ENCODE measurements at regions not wholly inside any gene's neighbourhood (a gene's known extent, or its start where the extent isn't known, plus 50 kb on each side); places are given as distances from the start of the nearest gene placed in this dataset.
"Not testable (repeated sequence)": the region's sequence is repeated elsewhere in the genome, so short reads cannot be mapped to it uniquely, and the experiment has no call there.

- DNase-seq: no peak
Observed at GRCh38 chr3:20604659-20605058, 418.7 kb upstream of the SGO1 start.

DNA sequence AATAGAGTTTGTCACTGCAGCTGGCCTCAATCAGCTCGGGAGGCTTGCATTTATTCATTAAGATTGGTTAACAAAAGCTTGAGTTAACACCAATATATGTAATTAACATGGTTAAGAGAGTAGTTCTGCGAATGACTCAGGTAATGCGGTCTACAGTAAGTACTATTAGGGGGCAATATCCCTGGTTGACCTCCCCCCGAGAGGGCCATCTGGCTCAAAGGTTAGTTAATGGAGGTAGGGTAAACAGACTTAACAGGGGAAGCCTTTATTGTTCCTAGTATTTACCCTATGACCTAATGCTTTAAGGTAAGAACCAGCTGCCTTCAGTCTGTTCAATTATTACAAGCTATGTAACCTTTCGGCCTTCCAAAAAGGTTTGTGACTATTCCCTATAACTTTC, 403.3 kb upstream of the SGO1 start:
- no peak for DNase-seq

DNA sequence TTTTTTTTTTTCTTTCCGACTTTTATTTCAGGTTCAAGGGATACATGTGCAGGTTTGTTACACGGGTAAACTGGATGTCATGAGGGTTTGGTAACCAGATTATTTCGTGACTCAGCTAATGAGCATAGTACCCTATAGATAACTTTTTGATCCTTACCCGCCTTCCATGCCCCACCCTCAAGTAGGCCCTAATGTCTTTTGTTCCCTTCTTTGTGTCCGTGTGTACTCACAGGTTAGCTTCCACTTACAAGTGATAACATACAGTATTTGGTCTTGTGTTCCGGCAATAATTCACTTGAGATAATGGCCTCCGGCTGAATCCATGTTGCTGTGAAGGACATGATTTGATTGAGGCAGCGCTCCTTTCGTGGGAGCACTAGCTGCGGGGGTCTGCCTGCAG, 402.8 kb upstream of the SGO1 start:
- no peak for DNase-seq

- no peak for DNase-seq
Observed at GRCh38 chr3:20583648-20584047, 397.6 kb upstream of the SGO1 start.

DNA sequence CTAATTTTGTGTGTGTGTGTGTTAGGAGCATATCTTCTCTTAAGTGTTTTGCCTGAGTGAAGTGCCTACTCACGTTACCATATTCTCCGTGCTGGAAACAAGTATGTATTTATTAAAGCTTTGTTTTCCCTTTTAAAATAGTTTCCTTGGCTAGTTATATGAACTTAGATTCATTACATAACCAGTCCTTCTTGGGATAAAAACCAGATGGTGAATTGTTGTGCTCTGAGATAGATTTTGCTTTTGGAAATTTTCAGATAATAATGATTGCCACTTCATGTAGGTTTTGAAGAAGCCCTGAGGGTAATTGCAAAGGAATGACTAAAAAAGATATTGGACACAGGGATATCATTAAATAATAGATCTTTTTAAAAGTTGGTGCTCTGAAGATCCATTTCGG, 390.2 kb upstream of the SGO1 start:
- no peak for DNase-seq

- no peak for DNase-seq
Observed at GRCh38 chr3:20575146-20575545, 389.1 kb upstream of the SGO1 start.

DNA sequence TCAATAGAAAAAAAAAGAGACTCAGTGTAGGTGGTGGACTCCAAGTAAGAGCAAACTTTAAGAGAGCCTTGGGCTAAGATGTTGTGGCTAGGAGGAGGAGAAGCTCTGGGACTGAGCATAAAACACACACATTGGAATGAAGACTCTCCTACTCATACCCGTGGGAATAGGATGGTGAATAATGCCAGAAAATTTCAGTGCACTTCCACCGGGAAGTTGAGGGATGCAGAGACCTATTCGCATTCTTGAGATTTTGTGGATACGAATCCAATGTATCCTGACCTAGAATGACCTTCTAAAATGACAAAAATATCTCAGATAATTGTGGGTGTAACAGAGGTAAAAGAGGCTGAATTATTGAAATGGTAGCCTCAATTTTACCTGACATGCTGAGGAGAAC, 388.7 kb upstream of the SGO1 start:
- DNase-seq: no peak

DNA sequence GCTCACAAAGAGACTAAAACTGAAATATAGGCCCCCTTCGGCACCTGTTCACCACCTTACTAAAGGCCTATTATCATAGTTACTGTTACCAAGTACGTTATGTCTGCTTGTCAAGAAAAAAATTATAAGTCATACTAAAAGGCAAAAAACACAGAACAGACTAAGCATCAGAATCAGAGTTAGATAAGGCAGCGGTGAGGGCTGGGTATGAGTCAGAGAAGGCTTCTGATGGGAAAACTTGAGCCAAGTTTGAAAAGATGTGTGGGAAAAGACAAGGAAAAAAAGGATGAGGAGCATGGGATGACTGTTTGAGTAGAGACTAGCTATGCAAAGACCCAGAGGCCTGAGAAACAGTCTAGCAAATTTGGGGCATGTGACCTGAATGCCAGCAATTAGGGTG, 387.2 kb upstream of the SGO1 start:
- DNase-seq: no peak

DNA sequence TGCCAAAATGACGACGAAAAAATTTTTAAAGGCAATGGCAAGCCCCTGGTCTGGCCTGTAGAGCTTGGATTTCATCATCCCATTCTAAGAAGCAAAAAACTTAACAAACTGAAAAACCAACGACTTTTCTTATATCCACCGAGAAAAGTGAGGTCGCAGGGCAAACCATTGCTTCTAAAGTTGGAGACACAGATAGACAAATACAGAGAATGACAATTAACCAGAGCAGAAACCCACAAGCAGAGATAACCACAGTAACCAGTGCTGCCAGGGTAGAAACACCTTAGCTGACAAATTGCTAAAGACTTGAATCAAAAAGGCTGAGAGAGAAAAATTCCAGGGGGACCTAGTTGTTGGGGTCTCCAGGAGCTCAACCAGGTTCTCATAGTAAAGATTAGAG, 386.5 kb upstream of the SGO1 start:
- no peak for DNase-seq

- no peak for DNase-seq
Observed at GRCh38 chr3:20569310-20569709, 383.3 kb upstream of the SGO1 start.

DNA sequence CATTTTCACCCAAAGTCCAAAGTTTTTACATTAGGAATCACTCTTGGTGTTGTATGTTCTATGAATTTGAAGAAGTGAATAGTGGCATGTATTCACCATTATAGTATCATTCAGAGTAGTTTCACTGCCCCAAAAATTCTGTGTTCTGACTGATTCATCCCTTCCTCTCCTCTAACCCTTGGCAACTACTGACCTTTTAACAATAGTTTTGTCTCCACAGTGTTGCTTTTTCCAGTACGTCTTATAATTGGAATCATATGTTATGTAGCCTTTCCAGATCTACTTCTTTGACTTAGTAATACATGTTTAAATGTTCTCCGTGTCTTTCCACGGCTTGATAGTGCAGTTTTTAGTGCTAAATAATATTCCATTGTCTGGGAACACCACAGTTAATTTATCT, 379.0 kb upstream of the SGO1 start:
- DNase-seq: no peak

GRCh38 chr3:20563985-20564384, 378.0 kb upstream of the SGO1 start:
- no peak for DNase-seq

DNA sequence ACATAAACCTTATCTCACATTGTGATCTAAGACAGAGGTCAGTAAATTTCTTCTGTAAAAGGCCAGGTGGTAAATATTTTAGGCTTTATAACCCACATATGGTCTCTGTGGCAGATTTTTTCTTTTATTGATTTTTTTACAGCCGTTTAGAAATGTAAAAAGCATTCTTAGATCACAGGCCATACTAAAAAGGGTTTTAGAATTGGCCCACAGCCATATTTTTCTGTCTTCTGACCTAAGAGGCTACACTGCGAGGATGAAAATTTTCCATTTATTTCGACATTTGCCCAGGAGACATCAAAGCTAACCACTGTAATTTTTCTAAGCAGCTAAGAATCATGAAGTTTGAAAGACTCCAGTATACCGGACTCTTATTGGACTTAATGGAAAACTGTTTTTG, 377.2 kb upstream of the SGO1 start:
- no peak for DNase-seq

DNA sequence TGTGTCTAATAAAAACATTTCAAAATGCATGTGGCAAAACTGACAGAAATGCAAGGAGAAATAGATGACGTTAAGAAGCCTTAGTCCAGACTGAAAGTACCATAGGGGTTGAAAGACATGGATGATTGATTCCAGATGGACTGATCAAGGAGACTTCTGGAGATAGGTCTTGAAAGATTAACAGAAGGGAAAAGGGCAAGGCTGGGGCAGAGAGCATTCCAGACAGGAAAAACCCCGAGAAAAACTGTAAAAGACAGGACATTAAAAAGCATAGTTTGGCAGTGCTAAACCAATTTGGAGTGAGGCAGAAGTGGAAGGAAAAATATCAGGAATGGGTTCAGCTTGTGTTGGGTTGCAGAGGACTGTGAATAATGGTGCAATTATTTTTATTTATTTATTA, 375.2 kb upstream of the SGO1 start:
- no peak for DNase-seq

- not testable (repeated sequence) for DNase-seq
Observed at GRCh38 chr3:20560446-20560845, 374.4 kb upstream of the SGO1 start.

GRCh38 chr3:20558161-20558560, 372.2 kb upstream of the SGO1 start:
- DNase-seq: no peak

- DNase-seq: no peak
Observed at GRCh38 chr3:20556661-20557060, 370.7 kb upstream of the SGO1 start.

DNA sequence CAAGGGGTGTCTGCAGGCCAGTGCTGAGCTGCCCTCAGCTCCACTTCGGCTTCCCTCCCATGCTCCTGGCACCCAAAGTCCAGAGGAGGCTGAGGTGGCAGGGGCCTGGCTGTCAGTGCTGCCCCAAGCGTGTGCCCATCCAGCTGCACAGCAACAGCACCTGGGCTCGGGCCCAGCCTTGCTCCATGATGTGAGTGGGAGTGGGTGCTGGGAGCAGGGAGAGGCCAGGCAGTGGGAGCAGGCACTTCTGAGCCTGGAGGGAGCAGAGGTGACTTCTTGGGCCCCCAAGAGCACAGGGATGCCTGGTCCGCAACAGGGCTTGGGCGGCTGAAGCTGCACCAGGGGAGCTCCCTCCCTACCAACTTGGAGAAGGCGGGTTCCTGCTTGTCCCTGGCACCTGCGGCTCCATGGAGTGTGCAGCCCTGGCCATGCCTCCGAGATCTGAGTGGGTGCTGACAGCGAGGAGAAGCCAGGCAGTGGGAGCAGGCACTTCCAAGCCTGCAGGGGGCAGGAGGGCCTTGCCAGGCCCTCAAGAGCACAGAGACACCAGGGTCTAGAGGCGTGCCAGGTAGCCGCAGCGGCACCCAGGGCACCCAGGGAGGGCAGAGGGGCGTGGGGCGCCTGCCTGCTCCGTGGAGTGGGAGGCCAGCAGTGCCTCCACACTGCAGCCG, 366.7 kb upstream of the SGO1 start:
- DNase-seq: no peak

- not testable (repeated sequence) for DNase-seq
Observed at GRCh38 chr3:20547361-20548269, 361.6 kb upstream of the SGO1 start.

GRCh38 chr3:20546636-20547035, 360.6 kb upstream of the SGO1 start:
- DNase-seq: no peak

DNA sequence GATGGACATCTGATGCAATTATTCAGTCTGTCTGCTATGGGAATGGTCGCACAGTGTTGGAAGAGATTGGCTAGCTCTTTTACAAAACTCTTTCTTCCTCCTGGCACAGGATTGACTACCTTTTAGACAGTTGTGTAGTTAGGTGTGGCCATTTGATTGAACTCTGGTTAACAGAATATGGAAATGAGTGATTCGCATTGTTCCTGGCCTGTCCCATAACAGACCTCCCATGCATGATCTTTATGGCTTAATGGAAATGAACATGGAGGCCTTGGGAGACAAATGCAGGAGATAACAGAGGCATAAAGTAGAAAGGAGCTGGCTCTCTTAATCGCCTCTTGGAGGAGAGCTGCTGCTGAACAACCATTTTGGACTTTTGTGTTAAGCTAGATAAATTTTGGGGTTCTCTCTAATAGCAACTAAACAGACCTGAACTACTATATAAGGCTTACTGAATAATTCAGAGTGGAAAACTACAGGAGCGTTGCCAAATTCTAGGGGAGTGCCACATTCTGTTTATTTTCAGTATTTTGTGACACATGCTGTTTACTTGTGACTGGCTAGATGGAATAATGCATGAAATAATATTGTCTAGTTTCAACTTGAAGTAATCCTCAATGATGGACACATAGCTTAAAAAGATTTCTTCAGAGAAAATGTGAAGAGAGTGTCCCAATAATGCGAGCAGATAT, 357.7 kb upstream of the SGO1 start:
- no peak for DNase-seq

GRCh38 chr3:20540066-20540465, 354.1 kb upstream of the SGO1 start:
- DNase-seq: no peak

DNA sequence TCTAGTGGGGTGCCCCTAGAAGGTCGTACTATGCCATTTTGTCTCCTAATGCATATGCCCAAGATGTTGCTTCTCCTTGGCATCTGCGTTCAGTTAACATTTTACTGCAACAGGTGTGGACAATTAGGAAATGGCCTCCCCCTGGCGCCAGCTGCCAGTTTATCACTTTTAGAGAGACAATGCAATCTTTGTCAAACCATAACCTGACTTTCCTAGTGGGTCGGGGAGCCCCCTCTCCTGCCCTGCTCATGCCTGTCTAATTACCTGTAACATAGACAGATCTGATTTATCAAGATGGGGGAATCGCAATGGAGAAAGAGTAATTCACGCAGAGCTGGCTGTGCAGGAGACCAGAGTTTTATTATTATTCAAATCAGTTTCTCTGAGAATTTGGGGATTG, 353.7 kb upstream of the SGO1 start:
- DNase-seq: no peak

GRCh38 chr3:20537234-20537633, 351.2 kb upstream of the SGO1 start:
- DNase-seq: no peak

Measured in activated CD4-positive, alpha-beta T cell treated with anti-CD3 and anti-CD28 coated beads, Interleukin-2, amount 50 U/mL, for 4 hours (primary cell).